ENCODE measurements at regions not wholly inside any gene's neighbourhood (a gene's known extent, or its start where the extent isn't known, plus 50 kb on each side); places are given as distances from the start of the nearest gene placed in this dataset.

GRCh38 chr13:31424130-31424729 lies 224.5 kb downstream of the B3GLCT start:
- Histone ChIP-seq H3K4me3 (ENCODE audit: insufficient read depth, low read depth, low read length) (no peak overlapping the region), H3K27ac (ENCODE audit: insufficient read depth, low read depth, low read length, poor library complexity, severe bottlenecking) (no peak overlapping the region), H3K27me3 (ENCODE audit: control insufficient read depth, insufficient read depth, low read length, poor library complexity, severe bottlenecking) (no peaks in the 10 kb centered on the region), H3K9me3 (ENCODE audit: control insufficient read depth, low read length) (no peaks in the 10 kb centered on the region), H3K36me3 (ENCODE audit: control insufficient read depth, insufficient read depth, low read length) (no peaks in the 10 kb centered on the region), H3K4me1 (ENCODE audit: control insufficient read depth, insufficient read depth, low read length) (no peaks in the 10 kb centered on the region)
- 12% methylated on average over 6 of the region's 6 CpGs for WGBS, 2 experiments

- H3K4me3 ChIP-seq (ENCODE audit: insufficient read depth, low read depth, low read length): no peak overlapping the region
- H3K27ac ChIP-seq (ENCODE audit: insufficient read depth, low read depth, low read length, poor library complexity, severe bottlenecking): no peak overlapping the region
- H3K4me1 ChIP-seq (ENCODE audit: control insufficient read depth, insufficient read depth, low read length): no peaks in the 10 kb centered on the region
- H3K36me3 ChIP-seq (ENCODE audit: control insufficient read depth, insufficient read depth, low read length): no peaks in the 10 kb centered on the region
- no peaks in the 10 kb centered on the region for H3K27me3 ChIP-seq (ENCODE audit: control insufficient read depth, insufficient read depth, low read length, poor library complexity, severe bottlenecking)
- no peaks in the 10 kb centered on the region for H3K9me3 ChIP-seq (ENCODE audit: control insufficient read depth, low read length)
Measured at GRCh38 chr13:31426395-31426794, 226.6 kb downstream of the B3GLCT start.

DNA sequence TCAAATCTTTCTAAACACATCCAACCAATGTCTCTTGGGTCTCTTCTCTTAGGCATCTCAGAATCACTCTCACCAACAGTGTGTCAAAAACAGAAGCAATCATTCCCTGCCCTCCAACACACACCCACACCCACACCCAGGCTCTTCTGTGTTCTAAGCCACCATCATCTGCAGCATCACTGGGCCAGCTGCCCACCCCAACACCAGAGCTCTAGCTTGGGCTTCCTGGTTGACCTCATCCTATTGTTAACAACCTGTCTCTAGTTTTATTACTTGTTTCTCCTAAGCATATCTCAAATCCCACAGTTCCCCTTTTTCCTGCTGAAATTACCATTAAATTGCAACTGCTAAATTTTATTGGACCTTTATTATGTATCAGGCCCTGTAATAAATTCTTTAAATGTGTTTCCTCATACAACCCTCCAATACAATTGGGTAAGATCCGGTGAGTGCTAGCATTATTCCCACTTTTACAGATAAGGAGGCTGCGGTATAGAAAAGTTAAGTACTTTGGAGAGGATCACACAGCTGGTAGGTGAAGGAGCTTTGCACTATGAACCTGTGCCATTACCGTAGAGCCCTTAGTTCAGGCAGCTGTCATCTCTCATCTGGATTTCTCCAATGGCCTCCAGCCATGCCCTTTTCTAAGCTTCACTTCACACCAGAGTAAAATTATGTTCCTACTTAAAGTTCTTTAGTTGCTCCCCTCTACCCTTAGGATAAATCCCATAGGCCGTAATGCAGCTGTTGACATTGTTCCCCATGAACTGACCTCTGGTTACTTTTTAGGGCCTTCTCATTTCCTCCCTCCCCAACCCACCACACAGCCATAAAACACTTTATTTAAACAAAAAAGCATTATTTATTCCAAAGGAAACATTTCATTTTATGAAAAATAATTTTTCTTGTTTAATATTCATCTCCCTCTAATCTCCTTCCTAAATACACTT lies 227.7 kb downstream of the B3GLCT start:
- WGBS, 2 experiments: 62 to 75% methylated on average over 3 to 4 of the region's 4 CpGs
- Histone ChIP-seq H3K4me1 (ENCODE audit: control insufficient read depth, insufficient read depth, low read length) (no peaks in the 10 kb centered on the region), H3K4me3 (ENCODE audit: insufficient read depth, low read depth, low read length) (no peak overlapping the region), H3K9me3 (ENCODE audit: control insufficient read depth, low read length) (no peaks in the 10 kb centered on the region), H3K27me3 (ENCODE audit: control insufficient read depth, insufficient read depth, low read length, poor library complexity, severe bottlenecking) (no peaks in the 10 kb centered on the region), H3K27ac (ENCODE audit: insufficient read depth, low read depth, low read length, poor library complexity, severe bottlenecking) (no peak overlapping the region), H3K36me3 (ENCODE audit: control insufficient read depth, insufficient read depth, low read length) (no peaks in the 10 kb centered on the region)

- no peak overlapping the region for H3K27ac ChIP-seq (ENCODE audit: insufficient read depth, low read depth, low read length, poor library complexity, severe bottlenecking)
- no peaks in the 10 kb centered on the region for H3K27me3 ChIP-seq (ENCODE audit: control insufficient read depth, insufficient read depth, low read length, poor library complexity, severe bottlenecking)
- 46 to 58% methylated on average over 4 of the region's 4 CpGs for WGBS, 2 experiments
- H3K4me1 ChIP-seq (ENCODE audit: control insufficient read depth, insufficient read depth, low read length): no peaks in the 10 kb centered on the region
- H3K4me3 ChIP-seq (ENCODE audit: insufficient read depth, low read depth, low read length): no peak overlapping the region
- H3K9me3 ChIP-seq (ENCODE audit: control insufficient read depth, low read length): no peaks in the 10 kb centered on the region
- H3K36me3 ChIP-seq (ENCODE audit: control insufficient read depth, insufficient read depth, low read length): no peaks in the 10 kb centered on the region
Measured at GRCh38 chr13:31431722-31432137, 232.0 kb downstream of the B3GLCT start.

DNA sequence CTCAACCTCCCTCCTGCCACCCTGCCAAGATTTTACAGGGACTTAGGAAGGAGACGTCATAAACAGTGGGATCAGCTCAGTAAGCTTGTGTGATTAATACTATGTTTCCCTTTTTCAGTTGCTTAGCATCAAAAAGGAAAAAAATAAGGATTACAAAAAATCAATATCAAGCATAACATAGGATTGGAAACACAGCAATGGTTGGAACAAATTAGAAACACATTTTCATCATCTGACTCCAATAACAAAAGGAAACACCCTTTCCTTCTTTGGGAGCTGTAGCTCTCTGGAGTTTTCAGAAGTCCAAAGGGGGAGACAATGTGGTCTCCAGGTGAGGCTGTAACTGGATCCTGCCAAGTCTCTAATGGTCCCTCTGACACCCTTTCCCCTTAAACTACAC lies 233.4 kb downstream of the B3GLCT start:
- Histone ChIP-seq H3K27me3 (ENCODE audit: control insufficient read depth, insufficient read depth, low read length, poor library complexity, severe bottlenecking) (no peaks in the 10 kb centered on the region), H3K9me3 (ENCODE audit: control insufficient read depth, low read length) (no peaks in the 10 kb centered on the region), H3K36me3 (ENCODE audit: control insufficient read depth, insufficient read depth, low read length) (no peaks in the 10 kb centered on the region), H3K4me3 (ENCODE audit: insufficient read depth, low read depth, low read length) (no peak overlapping the region), H3K27ac (ENCODE audit: insufficient read depth, low read depth, low read length, poor library complexity, severe bottlenecking) (no peak overlapping the region), H3K4me1 (ENCODE audit: control insufficient read depth, insufficient read depth, low read length) (no peaks in the 10 kb centered on the region)
- WGBS, 2 experiments: 70 to 100% methylated on average over 1 of the region's 1 CpG

- H3K9me3 ChIP-seq (ENCODE audit: control insufficient read depth, low read length): no peaks in the 10 kb centered on the region
- no peaks in the 10 kb centered on the region for H3K36me3 ChIP-seq (ENCODE audit: control insufficient read depth, insufficient read depth, low read length)
- 90 to 91% methylated on average over 5 to 7 of the region's 7 CpGs for WGBS, 2 experiments
- no peak overlapping the region for H3K27ac ChIP-seq (ENCODE audit: insufficient read depth, low read depth, low read length, poor library complexity, severe bottlenecking)
- no peaks in the 10 kb centered on the region for H3K27me3 ChIP-seq (ENCODE audit: control insufficient read depth, insufficient read depth, low read length, poor library complexity, severe bottlenecking)
- H3K4me3 ChIP-seq (ENCODE audit: insufficient read depth, low read depth, low read length): no peak overlapping the region
- no peaks in the 10 kb centered on the region for H3K4me1 ChIP-seq (ENCODE audit: control insufficient read depth, insufficient read depth, low read length)
Measured at GRCh38 chr13:31433746-31434145, 234.0 kb downstream of the B3GLCT start.

DNA sequence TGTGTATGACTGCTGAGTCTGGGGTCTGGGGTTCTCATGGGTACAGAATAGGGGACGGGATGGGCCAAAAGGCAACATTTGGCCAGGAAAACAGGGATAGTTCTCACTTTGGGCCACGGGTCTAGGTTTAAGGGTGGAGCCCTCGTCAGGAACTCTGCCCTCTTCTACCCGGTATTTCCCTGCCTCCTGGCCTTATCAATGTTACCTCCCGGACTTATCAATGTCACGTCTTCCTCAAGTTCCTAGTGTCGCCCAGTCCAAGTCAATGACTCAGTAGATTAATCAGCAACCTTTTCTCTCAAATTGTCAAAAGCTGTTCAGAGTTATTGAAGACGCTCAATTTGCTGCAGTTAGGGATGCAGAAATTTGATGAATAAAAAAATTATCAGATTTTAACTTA lies 234.8 kb downstream of the B3GLCT start:
- no peaks in the 10 kb centered on the region for H3K36me3 ChIP-seq (ENCODE audit: control insufficient read depth, insufficient read depth, low read length)
- no peaks in the 10 kb centered on the region for H3K4me1 ChIP-seq (ENCODE audit: control insufficient read depth, insufficient read depth, low read length)
- no peaks in the 10 kb centered on the region for H3K27me3 ChIP-seq (ENCODE audit: control insufficient read depth, insufficient read depth, low read length, poor library complexity, severe bottlenecking)
- WGBS, 2 experiments: 93 to 95% methylated on average over 7 of the region's 8 CpGs
- no peak overlapping the region for H3K4me3 ChIP-seq (ENCODE audit: insufficient read depth, low read depth, low read length)
- H3K9me3 ChIP-seq (ENCODE audit: control insufficient read depth, low read length): no peaks in the 10 kb centered on the region
- no peak overlapping the region for H3K27ac ChIP-seq (ENCODE audit: insufficient read depth, low read depth, low read length, poor library complexity, severe bottlenecking)

DNA sequence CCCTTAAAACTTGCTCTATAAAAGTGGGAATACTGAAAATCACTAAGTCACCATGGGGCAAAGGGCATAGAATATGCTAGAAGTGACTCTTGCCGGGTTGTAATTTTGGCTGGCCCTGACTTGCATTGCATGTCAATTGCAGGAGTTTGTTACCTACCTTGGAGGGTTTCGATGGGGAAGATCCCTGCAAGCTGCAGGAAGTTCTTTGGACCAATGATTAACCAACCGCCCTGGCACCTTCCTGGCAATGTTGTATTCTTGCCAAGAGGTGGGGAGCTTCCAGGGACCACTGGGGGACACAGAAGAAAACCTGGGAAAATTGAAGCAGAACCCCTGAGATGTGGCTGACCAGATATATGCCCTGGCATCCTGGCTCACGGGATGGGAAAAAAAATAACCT lies 235.8 kb downstream of the B3GLCT start:
- Histone ChIP-seq H3K27me3 (ENCODE audit: control insufficient read depth, insufficient read depth, low read length, poor library complexity, severe bottlenecking) (no peaks in the 10 kb centered on the region), H3K9me3 (ENCODE audit: control insufficient read depth, low read length) (no peaks in the 10 kb centered on the region), H3K27ac (ENCODE audit: insufficient read depth, low read depth, low read length, poor library complexity, severe bottlenecking) (no peak overlapping the region), H3K36me3 (ENCODE audit: control insufficient read depth, insufficient read depth, low read length) (no peaks in the 10 kb centered on the region), H3K4me3 (ENCODE audit: insufficient read depth, low read depth, low read length) (no peak overlapping the region), H3K4me1 (ENCODE audit: control insufficient read depth, insufficient read depth, low read length) (no peaks in the 10 kb centered on the region)
- 94 to 97% methylated on average over 4 of the region's 4 CpGs for WGBS, 2 experiments

GRCh38 chr13:31436478-31436877 lies 236.7 kb downstream of the B3GLCT start:
- Histone ChIP-seq H3K9me3 (ENCODE audit: control insufficient read depth, low read length) (no peaks in the 10 kb centered on the region), H3K27ac (ENCODE audit: insufficient read depth, low read depth, low read length, poor library complexity, severe bottlenecking) (no peak overlapping the region), H3K4me1 (ENCODE audit: control insufficient read depth, insufficient read depth, low read length) (no peaks in the 10 kb centered on the region), H3K27me3 (ENCODE audit: control insufficient read depth, insufficient read depth, low read length, poor library complexity, severe bottlenecking) (no peaks in the 10 kb centered on the region), H3K36me3 (ENCODE audit: control insufficient read depth, insufficient read depth, low read length) (no peaks in the 10 kb centered on the region), H3K4me3 (ENCODE audit: insufficient read depth, low read depth, low read length) (no peak overlapping the region)
- WGBS, 2 experiments: 85% methylated on average over 5 of the region's 5 CpGs

GRCh38 chr13:31437975-31438374 lies 238.2 kb downstream of the B3GLCT start:
- Histone ChIP-seq H3K27ac (ENCODE audit: insufficient read depth, low read depth, low read length, poor library complexity, severe bottlenecking) (no peak overlapping the region), H3K36me3 (ENCODE audit: control insufficient read depth, insufficient read depth, low read length) (no peaks in the 10 kb centered on the region), H3K4me3 (ENCODE audit: insufficient read depth, low read depth, low read length) (no peak overlapping the region), H3K9me3 (ENCODE audit: control insufficient read depth, low read length) (no peaks in the 10 kb centered on the region), H3K27me3 (ENCODE audit: control insufficient read depth, insufficient read depth, low read length, poor library complexity, severe bottlenecking) (no peaks in the 10 kb centered on the region), H3K4me1 (ENCODE audit: control insufficient read depth, insufficient read depth, low read length) (no peaks in the 10 kb centered on the region)
- 89 to 93% methylated on average over 3 of the region's 3 CpGs for WGBS, 2 experiments
